WTC11 (cell line): ENCODE measurements at regions not wholly inside any gene's neighbourhood (a gene's known extent, or its start where the extent isn't known, plus 50 kb on each side); places are given as distances from the start of the nearest gene placed in this dataset.

ENCODE experiments used
- ATAC-seq: fragments of 200-7000 bp; cut with Tn5 transposase; 2 replicates; pipeline ENCODE4 v1.10.0; 2021; ENCODE audit warnings: mild to moderate bottlenecking, moderate library complexity
- CTCF ChIA-PET: fragments of 300-600 bp; sonication (Branson Sonifier 250); formaldehyde crosslinking; loops from one replicate; lab custom pipeline; 2021; ENCODE audit warnings: antibody characterized with exemption; lab: Charles Lee
- POLR2A ChIA-PET: fragments of 350-600 bp; sonication (Branson Sonifier 250); formaldehyde crosslinking; loops from one replicate; lab custom pipeline; 2021; ENCODE audit warnings: antibody characterized with exemption; lab: Charles Lee
- DNase-seq: peaks from one replicate; pipeline ENCODE4 v3.0.0; 2021; ENCODE audit warnings: low spot score
- H3K27ac Mint-ChIP-seq: 2 replicates; pipeline ENCODE4 v1.8.0; 2021; ENCODE audit warnings: mixed read lengths
- H3K27me3 Mint-ChIP-seq: 2 replicates; pipeline ENCODE4 v1.8.0; 2021; ENCODE audit warnings: low read depth, mild to moderate bottlenecking, moderate library complexity, mixed read lengths
- H3K36me3 Mint-ChIP-seq: 2 replicates; pipeline ENCODE4 v1.8.0; 2021; ENCODE audit warnings: mixed read lengths
- H3K4me1 Mint-ChIP-seq: 2 replicates; pipeline ENCODE4 v1.8.0; 2022; ENCODE audit warnings: mixed read lengths
- H3K4me3 Mint-ChIP-seq: 2 replicates; pipeline ENCODE4 v1.8.0; 2021; ENCODE audit warnings: mild to moderate bottlenecking, moderate library complexity, mixed read lengths
- H3K9me3 Mint-ChIP-seq: 2 replicates; pipeline ENCODE4 v1.8.0; 2021; ENCODE audit warnings: mixed read lengths
- CBFB ChIP-seq: sonication (generic); formaldehyde crosslinking; IDR thresholded peaks from 2 replicates; pipeline ENCODE4 v1.8.1; 2022; ENCODE audit warnings: mild to moderate bottlenecking, low read depth, missing genetic modification reagents
- CDX4 ChIP-seq: fragments of 250-450 bp; sonication (Bioruptor Pico); IDR thresholded peaks from 2 replicates; pipeline ENCODE4 v1.9.0; 2021; ENCODE audit warnings: moderate library complexity, mild to moderate bottlenecking, inconsistent platforms, borderline replicate concordance
- E2F1 ChIP-seq: sonication (generic); formaldehyde crosslinking; IDR thresholded peaks from 2 replicates; pipeline ENCODE4 v1.8.0; 2022; ENCODE audit warnings: mild to moderate bottlenecking, missing genetic modification reagents
- ELF4 ChIP-seq: sonication (generic); formaldehyde crosslinking; IDR thresholded peaks from 2 replicates; pipeline ENCODE4 v1.8.1; 2022; ENCODE audit warnings: low read depth, mild to moderate bottlenecking, moderate library complexity, missing genetic modification reagents
- ERG ChIP-seq: fragments of 250-450 bp; sonication (Bioruptor Pico); IDR thresholded peaks from 2 replicates; pipeline ENCODE4 v1.8.0; 2021; ENCODE audit warnings: mild to moderate bottlenecking
- NFYB ChIP-seq: sonication (generic); formaldehyde crosslinking; conservative IDR thresholded peaks from 2 replicates; pipeline ENCODE4 v1.8.0; 2022; ENCODE audit warnings: low read depth, missing genetic modification reagents
- TCF7 ChIP-seq: sonication (generic); formaldehyde crosslinking; IDR thresholded peaks from 2 replicates; pipeline ENCODE4 v1.8.0; 2022; ENCODE audit warnings: mild to moderate bottlenecking, low read depth, missing genetic modification reagents, moderate library complexity
- TEAD1 ChIP-seq: sonication (generic); formaldehyde crosslinking; IDR thresholded peaks from 2 replicates; pipeline ENCODE4 v1.8.0; 2022; ENCODE audit warnings: mild to moderate bottlenecking, missing genetic modification reagents
- TP53 ChIP-seq: sonication (generic); formaldehyde crosslinking; IDR thresholded peaks from 2 replicates; pipeline ENCODE4 v1.8.1; 2023; ENCODE audit warnings: mild to moderate bottlenecking, missing genetic modification reagents
- ZBTB21 ChIP-seq: sonication (generic); formaldehyde crosslinking; IDR thresholded peaks from 2 replicates; pipeline ENCODE4 v1.8.1; 2023; ENCODE audit warnings: mild to moderate bottlenecking, missing genetic modification reagents, borderline replicate concordance
- ZBTB43 ChIP-seq: sonication (generic); formaldehyde crosslinking; IDR thresholded peaks from 2 replicates; pipeline ENCODE4 v1.8.1; 2023; ENCODE audit warnings: mild to moderate bottlenecking, missing genetic modification reagents
- ZNF263 ChIP-seq: sonication (generic); formaldehyde crosslinking; IDR thresholded peaks from 2 replicates; pipeline ENCODE4 v1.8.1; 2022; ENCODE audit warnings: low read depth, mild to moderate bottlenecking, moderate library complexity, missing genetic modification reagents
- TF ChIP-seq, protein P1 (sequence below): sonication (generic); formaldehyde crosslinking; IDR thresholded peaks from 2 replicates; pipeline ENCODE4 v1.8.0; 2023; ENCODE audit warnings: missing genetic modification reagents, mild to moderate bottlenecking, borderline replicate concordance
- TF ChIP-seq, protein P2 (sequence below): fragments of 250-450 bp; sonication (Bioruptor Pico); IDR thresholded peaks from 2 replicates; pipeline ENCODE4 v1.9.0; 2021; ENCODE audit warnings: mild to moderate bottlenecking
- TF ChIP-seq, protein P3 (sequence below): fragments of 250-450 bp; sonication (Bioruptor Pico); IDR thresholded peaks from 2 replicates; pipeline ENCODE4 v1.9.0; 2021; ENCODE audit warnings: mild to moderate bottlenecking

DNA sequence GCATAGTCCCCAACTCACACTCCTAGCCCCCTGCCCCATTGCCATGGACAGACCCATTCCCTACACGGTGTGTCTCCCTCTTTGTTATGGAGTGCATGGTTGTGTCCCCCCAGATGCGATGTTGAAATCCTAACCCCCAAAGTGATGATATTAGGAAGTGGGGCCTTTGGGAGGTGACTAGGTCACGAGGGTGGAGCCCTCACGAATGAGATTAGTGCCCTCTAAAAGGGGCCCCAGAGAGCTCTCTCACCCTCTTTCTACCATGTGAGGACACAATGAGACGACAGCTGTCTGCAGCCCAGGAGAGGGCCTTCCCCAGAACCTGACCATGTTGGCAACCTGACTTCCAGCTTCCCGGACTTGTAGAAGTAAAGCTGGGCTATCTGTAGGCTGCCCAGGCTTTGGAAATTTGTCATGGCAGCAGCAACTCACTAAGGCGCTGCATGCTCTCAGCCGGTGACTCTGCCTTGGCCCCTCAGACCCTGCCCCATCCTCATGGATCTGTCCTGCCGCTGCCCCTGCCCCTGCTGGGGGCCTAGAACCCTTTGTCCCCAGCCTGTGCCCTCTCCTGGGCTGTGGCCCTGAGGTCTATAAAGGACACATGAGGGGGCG lies 318.1 kb upstream of the RTL1 start:
- POLR2A ChIA-PET: no interaction called here
- no peaks in the 10 kb centered on the region for H3K9me3 Mint-ChIP-seq
- TF ChIP-seq CDX4 (no peak), CBFB (CRISPR knock-in tag) (no peak)
- TF ChIP-seq, all 79 proteins: peak for 0
- Mint-ChIP-seq H3K4me1 (peaks cover 25% of the 10 kb centered on the region), H3K27me3 (peaks cover 38% of the 10 kb centered on the region), H3K4me3 (no peak overlapping the region), H3K36me3 (no peaks in the 10 kb centered on the region), H3K27ac (no peak overlapping the region)
- CTCF ChIA-PET: interaction anchor here (1.2 to 1.6 kb wide), 2 partner anchors 38 to 137 kb away, joined by 3 to 7 read pairs; no protein-coding TSS in a partner anchor
- ATAC-seq (no peak), DNase-seq (no peak)

GRCh38 chr14:101222362-101223070 lies 319.0 kb upstream of the RTL1 start:
- H3K27ac Mint-ChIP-seq: no peak overlapping the region
- no peaks in the 10 kb centered on the region for H3K9me3 Mint-ChIP-seq
- ATAC-seq (peak; percentile 17; the same call in 1 of the 2 replicates), DNase-seq (no peak)
- H3K36me3 Mint-ChIP-seq: no peaks in the 10 kb centered on the region
- TF ChIP-seq, protein P1, sequence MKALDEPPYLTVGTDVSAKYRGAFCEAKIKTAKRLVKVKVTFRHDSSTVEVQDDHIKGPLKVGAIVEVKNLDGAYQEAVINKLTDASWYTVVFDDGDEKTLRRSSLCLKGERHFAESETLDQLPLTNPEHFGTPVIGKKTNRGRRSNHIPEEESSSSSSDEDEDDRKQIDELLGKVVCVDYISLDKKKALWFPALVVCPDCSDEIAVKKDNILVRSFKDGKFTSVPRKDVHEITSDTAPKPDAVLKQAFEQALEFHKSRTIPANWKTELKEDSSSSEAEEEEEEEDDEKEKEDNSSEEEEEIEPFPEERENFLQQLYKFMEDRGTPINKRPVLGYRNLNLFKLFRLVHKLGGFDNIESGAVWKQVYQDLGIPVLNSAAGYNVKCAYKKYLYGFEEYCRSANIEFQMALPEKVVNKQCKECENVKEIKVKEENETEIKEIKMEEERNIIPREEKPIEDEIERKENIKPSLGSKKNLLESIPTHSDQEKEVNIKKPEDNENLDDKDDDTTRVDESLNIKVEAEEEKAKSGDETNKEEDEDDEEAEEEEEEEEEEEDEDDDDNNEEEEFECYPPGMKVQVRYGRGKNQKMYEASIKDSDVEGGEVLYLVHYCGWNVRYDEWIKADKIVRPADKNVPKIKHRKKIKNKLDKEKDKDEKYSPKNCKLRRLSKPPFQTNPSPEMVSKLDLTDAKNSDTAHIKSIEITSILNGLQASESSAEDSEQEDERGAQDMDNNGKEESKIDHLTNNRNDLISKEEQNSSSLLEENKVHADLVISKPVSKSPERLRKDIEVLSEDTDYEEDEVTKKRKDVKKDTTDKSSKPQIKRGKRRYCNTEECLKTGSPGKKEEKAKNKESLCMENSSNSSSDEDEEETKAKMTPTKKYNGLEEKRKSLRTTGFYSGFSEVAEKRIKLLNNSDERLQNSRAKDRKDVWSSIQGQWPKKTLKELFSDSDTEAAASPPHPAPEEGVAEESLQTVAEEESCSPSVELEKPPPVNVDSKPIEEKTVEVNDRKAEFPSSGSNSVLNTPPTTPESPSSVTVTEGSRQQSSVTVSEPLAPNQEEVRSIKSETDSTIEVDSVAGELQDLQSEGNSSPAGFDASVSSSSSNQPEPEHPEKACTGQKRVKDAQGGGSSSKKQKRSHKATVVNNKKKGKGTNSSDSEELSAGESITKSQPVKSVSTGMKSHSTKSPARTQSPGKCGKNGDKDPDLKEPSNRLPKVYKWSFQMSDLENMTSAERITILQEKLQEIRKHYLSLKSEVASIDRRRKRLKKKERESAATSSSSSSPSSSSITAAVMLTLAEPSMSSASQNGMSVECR (CRISPR knock-in tag): no peak
- TF ChIP-seq TEAD1 (CRISPR knock-in tag): no peak
- no peak for TF ChIP-seq TCF7 (CRISPR knock-in tag)
- no peak for TF ChIP-seq ZNF263 (CRISPR knock-in tag)
- TF ChIP-seq TP53: no peak
- no peak for TF ChIP-seq NFYB (CRISPR knock-in tag)
- no peak for TF ChIP-seq ZBTB43 (CRISPR knock-in tag)
- TF ChIP-seq CDX4: no peak
- no peak for TF ChIP-seq ERG (CRISPR knock-in tag)
- TF ChIP-seq, protein P2, sequence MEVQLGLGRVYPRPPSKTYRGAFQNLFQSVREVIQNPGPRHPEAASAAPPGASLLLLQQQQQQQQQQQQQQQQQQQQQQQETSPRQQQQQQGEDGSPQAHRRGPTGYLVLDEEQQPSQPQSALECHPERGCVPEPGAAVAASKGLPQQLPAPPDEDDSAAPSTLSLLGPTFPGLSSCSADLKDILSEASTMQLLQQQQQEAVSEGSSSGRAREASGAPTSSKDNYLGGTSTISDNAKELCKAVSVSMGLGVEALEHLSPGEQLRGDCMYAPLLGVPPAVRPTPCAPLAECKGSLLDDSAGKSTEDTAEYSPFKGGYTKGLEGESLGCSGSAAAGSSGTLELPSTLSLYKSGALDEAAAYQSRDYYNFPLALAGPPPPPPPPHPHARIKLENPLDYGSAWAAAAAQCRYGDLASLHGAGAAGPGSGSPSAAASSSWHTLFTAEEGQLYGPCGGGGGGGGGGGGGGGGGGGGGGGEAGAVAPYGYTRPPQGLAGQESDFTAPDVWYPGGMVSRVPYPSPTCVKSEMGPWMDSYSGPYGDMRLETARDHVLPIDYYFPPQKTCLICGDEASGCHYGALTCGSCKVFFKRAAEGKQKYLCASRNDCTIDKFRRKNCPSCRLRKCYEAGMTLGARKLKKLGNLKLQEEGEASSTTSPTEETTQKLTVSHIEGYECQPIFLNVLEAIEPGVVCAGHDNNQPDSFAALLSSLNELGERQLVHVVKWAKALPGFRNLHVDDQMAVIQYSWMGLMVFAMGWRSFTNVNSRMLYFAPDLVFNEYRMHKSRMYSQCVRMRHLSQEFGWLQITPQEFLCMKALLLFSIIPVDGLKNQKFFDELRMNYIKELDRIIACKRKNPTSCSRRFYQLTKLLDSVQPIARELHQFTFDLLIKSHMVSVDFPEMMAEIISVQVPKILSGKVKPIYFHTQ: no peak
- no peak for TF ChIP-seq ZBTB21 (CRISPR knock-in tag)
- TF ChIP-seq E2F1 (CRISPR knock-in tag): no peak
- TF ChIP-seq ELF4 (CRISPR knock-in tag): no peak
- TF ChIP-seq, protein P3, sequence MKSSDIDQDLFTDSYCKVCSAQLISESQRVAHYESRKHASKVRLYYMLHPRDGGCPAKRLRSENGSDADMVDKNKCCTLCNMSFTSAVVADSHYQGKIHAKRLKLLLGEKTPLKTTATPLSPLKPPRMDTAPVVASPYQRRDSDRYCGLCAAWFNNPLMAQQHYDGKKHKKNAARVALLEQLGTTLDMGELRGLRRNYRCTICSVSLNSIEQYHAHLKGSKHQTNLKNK (CRISPR knock-in tag): no peak
- POLR2A ChIA-PET: no interaction called here
- H3K27me3 Mint-ChIP-seq: peaks cover 38% of the 10 kb centered on the region
- CTCF ChIA-PET: interaction anchor here (0.6 to 1.7 kb wide), 6 partner anchors 11 to 316 kb away, joined by 3 to 7 read pairs (median 4); no protein-coding TSS in a partner anchor
- peaks cover 25% of the 10 kb centered on the region for H3K4me1 Mint-ChIP-seq
- no peak overlapping the region for H3K4me3 Mint-ChIP-seq
